Activated CD4-positive, alpha-beta T cell treated with anti-CD3 and anti-CD28 coated beads, Interleukin-2, amount 10 ng/mL, durations not matched to agents 7 days and 5 days (primary cell): ENCODE measurements at regions not wholly inside any gene's neighbourhood (a gene's known extent, or its start where the extent isn't known, plus 50 kb on each side); places are given as distances from the start of the nearest gene placed in this dataset.

Experiments
- CTCF ChIA-PET: fragments of 350-600 bp; sonication (Branson Sonifier 250); formaldehyde crosslinking; loops from one replicate; lab custom pipeline; 2021; ENCODE audit warnings: antibody characterized with exemption; lab: Charles Lee
- POLR2A ChIA-PET: fragments of 350-600 bp; sonication (Branson Sonifier 250); formaldehyde crosslinking; loops from one replicate; lab custom pipeline; 2021; ENCODE audit warnings: antibody characterized with exemption; lab: Charles Lee
- DNase-seq: peaks from one replicate; pipeline ENCODE4 v3.0.0-alpha.2; 2020
- H3K27ac Mint-ChIP-seq: one replicate; pipeline ENCODE4 v1.8.0; 2021; ENCODE audit warnings: mild to moderate bottlenecking, moderate library complexity, mixed read lengths
- H3K27me3 Mint-ChIP-seq: one replicate; pipeline ENCODE4 v1.8.0; 2021; ENCODE audit warnings: mixed read lengths
- H3K36me3 Mint-ChIP-seq: one replicate; pipeline ENCODE4 v1.8.0; 2021; ENCODE audit warnings: low read depth, mixed read lengths
- H3K4me1 Mint-ChIP-seq: one replicate; pipeline ENCODE4 v1.8.0; 2021; ENCODE audit warnings: mixed read lengths
- H3K4me3 Mint-ChIP-seq: one replicate; pipeline ENCODE4 v1.8.0; 2021; ENCODE audit warnings: mild to moderate bottlenecking, moderate library complexity, mixed read lengths
- H3K9me3 Mint-ChIP-seq: one replicate; pipeline ENCODE4 v1.8.0; 2021; ENCODE audit warnings: mixed read lengths

DNA sequence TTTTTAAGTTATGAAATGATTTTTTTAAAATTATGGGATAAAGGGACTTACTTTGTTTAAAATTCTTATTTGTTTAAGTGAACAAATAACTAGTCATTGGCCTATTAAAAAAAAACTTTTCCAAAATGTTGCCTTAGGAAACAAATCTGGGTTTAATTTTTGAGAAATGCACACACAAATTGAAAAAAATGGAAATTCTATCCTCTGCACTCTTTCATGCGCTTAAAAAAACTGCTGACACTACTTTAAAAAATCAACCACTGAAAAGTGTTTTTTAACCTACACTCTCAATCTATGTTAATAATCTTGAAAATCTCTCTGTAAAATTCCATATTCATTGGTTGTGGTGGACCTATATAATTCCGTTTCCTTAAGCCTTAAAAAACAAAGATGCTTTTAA is 163.4 kb upstream of the DAB2 start:
- H3K27me3 Mint-ChIP-seq, result peaks cover 22% of the 10 kb centered on the region
- no peaks in the 10 kb centered on the region for H3K9me3 Mint-ChIP-seq
- DNase-seq, result no peak
- no peak overlapping the region for H3K4me3 Mint-ChIP-seq
- H3K36me3 Mint-ChIP-seq, result no peaks in the 10 kb centered on the region
- no peak overlapping the region for H3K27ac Mint-ChIP-seq
- H3K4me1 Mint-ChIP-seq, result no peaks in the 10 kb centered on the region
- ChIA-PET POLR2A (no interaction called here), CTCF (interaction anchor here (0.6 kb wide), 1 partner anchor 1007 kb away, joined by 3 read pairs; no protein-coding TSS in a partner anchor)

DNA sequence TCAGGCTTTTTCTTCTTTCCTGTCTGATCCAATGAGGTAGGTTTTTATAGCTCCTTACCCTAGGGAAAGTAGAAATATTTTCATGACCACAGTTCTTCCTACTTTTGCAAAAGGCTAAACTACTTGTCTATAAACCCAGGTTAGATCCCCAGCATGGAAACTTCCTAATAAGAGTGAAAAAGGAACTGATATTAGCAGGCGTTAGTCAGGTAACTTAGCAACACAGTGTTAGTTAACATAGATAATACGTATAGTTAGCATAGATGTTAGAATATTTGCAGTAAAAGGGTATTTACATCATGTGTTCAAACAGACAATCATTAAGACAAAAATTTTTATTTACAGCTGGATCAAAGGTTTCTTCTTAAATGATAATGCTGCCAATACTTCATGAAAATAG is 162.9 kb upstream of the DAB2 start:
- no peak for DNase-seq
- no peaks in the 10 kb centered on the region for H3K4me1 Mint-ChIP-seq
- H3K36me3 Mint-ChIP-seq, result no peaks in the 10 kb centered on the region
- no peaks in the 10 kb centered on the region for H3K9me3 Mint-ChIP-seq
- H3K4me3 Mint-ChIP-seq, result no peak overlapping the region
- H3K27me3 Mint-ChIP-seq, result peaks cover 22% of the 10 kb centered on the region
- CTCF ChIA-PET, result interaction anchor here (0.6 kb wide), 2 partner anchors 8 to 1006 kb away, joined by 3 to 4 read pairs; no protein-coding TSS in a partner anchor
- POLR2A ChIA-PET, result no interaction called here
- H3K27ac Mint-ChIP-seq, result no peak overlapping the region

- POLR2A ChIA-PET, result no interaction called here
- peaks cover 2% of the 10 kb centered on the region for H3K4me1 Mint-ChIP-seq
These were observed 161.4 kb upstream of the DAB2 start for GRCh38 chr5:39586185-39586584.

DNA sequence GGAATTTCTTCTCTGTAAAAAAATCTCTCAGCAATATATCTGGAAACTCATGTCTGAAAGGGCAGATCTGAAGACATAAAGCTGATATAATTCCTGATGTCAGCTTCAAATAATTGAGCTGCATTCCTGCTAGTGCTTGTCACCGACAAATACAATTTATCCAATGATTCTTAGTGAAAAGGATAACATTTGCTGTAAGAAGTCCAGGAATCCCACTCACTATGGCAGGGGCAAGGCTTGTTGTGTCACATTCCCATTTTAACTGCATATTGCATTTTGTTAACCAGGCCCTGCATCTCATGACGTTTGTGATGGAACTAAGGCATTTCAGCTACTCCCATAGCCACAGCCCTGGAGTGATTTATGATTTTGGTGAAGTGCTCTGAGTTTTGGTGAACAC is 160.1 kb upstream of the DAB2 start:
- Mint-ChIP-seq H3K9me3 (no peaks in the 10 kb centered on the region), H3K27me3 (peaks cover 17% of the 10 kb centered on the region), H3K4me3 (no peak overlapping the region), H3K27ac (no peak overlapping the region), H3K4me1 (peaks cover 6% of the 10 kb centered on the region), H3K36me3 (no peaks in the 10 kb centered on the region)
- ChIA-PET CTCF (interaction anchor here (1.1 kb wide), 1 partner anchor 10 kb away, joined by 4 read pairs; no protein-coding TSS in a partner anchor), POLR2A (no interaction called here)
- no peak for DNase-seq

More at GRCh38 chr5:39586185-39586584, 161.4 kb upstream of the DAB2 start:
- Mint-ChIP-seq H3K27me3 (peaks cover 20% of the 10 kb centered on the region), H3K4me3 (no peak overlapping the region), H3K27ac (no peak overlapping the region), H3K36me3 (no peaks in the 10 kb centered on the region), H3K9me3 (no peaks in the 10 kb centered on the region)
- CTCF ChIA-PET, result no interaction called here
- DNase-seq, result no peak

DNA sequence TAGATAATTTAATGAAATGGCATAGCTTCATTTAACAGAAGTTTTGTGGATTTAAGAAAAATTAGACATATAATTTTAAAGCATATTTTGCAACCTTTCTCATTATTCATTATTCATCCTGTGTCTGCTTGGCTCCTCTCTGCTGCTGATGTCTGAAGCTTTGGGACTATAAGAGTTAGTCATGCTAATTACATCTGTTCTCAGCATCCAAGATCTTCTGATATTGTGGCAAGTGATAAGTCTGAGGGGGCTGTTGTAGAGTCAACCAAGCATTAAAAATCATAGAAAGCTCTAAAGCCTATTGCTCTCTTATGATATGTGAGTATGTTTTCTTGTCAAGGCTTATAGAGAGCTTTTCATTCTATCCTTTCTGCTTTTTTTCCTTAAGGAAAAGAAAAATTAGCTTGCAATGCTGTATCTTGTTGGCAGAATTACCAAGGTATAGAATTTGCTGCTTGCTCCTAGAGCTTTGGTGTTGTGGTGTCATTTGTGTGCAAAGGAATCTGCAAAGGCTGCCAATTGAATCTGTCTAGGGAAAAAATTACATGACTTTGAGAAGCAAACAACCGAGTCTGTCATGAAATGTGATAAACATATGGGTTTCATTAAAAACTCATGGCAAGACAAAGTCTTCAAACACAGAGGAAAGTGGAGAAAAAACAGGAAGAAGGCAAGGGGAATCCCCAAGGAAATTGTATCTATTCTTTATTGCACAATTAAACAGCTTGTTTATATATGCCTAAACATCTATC is 156.1 kb upstream of the DAB2 start:
- Mint-ChIP-seq H3K36me3 (no peaks in the 10 kb centered on the region), H3K27me3 (peaks cover 7% of the 10 kb centered on the region), H3K4me1 (peaks cover 6% of the 10 kb centered on the region), H3K9me3 (no peaks in the 10 kb centered on the region), H3K27ac (no peak overlapping the region), H3K4me3 (no peak overlapping the region)
- no peak for DNase-seq
- CTCF ChIA-PET, result interaction anchor here (0.6 to 1.0 kb wide), 2 partner anchors 9 to 503 kb away, joined by 3 read pairs; no protein-coding TSS in a partner anchor
- POLR2A ChIA-PET, result no interaction called here

DNA sequence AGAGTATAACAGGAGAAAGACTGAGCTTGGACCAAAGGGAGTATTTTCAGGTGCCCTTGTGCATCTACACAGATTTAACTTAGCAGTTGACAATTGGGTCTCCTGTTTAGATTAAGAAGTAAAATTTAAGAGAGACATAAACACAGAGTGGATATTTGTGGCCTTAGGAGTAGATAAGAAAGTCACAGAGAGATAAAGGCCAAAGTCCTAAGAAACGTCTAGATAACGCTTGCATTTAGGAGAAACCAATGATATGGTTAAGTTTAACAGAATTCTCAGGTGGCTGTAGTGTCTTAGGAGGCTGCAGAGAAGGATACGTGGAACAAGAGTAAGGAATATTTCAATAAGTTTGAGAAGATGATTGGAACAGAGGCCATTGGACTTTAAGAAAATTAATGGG is 155.0 kb upstream of the DAB2 start:
- ChIA-PET POLR2A (no interaction called here), CTCF (no interaction called here)
- Mint-ChIP-seq H3K4me3 (no peak overlapping the region), H3K36me3 (no peaks in the 10 kb centered on the region), H3K9me3 (no peaks in the 10 kb centered on the region), H3K27ac (no peak overlapping the region), H3K4me1 (peaks cover 6% of the 10 kb centered on the region), H3K27me3 (peaks cover 7% of the 10 kb centered on the region)
- no peak for DNase-seq

DNA sequence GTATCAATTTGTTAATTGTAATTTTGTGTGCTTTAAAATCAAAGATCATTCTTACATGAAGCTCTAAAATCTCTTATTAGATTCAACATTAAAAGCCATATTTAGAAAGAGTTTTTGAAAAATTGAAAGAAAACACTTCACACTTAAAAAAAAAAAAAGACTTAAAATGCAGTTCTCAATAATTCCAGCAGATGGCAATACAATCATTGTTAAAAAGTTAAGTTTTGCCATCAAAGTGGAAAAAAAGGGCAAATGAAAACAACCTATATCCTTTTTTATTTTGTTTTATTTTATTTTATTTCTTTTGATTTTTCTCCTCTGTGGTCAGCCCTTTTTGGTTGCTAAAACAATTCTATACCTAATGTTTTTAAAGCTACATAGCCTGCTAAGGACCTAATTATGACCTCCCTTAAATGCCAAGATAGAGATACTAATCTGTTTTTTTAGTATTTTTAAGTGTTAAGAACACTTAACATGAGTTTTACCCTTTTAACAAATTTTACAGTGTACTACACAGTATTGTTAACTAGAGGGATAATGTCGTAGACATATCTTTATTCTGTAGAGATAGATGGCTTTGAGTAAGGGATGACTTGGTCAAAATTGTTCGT is 154.2 kb upstream of the DAB2 start:
- DNase-seq, result no peak
- peaks cover 7% of the 10 kb centered on the region for H3K27me3 Mint-ChIP-seq
- no peaks in the 10 kb centered on the region for H3K9me3 Mint-ChIP-seq
- H3K36me3 Mint-ChIP-seq, result no peaks in the 10 kb centered on the region
- peaks cover 6% of the 10 kb centered on the region for H3K4me1 Mint-ChIP-seq
- H3K27ac Mint-ChIP-seq, result no peak overlapping the region
- ChIA-PET CTCF (interaction anchor here (0.7 kb wide), 1 partner anchor 22 kb away, joined by 5 read pairs; no protein-coding TSS in a partner anchor), POLR2A (no interaction called here)
- no peak overlapping the region for H3K4me3 Mint-ChIP-seq

GRCh38 chr5:39577529-39577928 is 152.7 kb upstream of the DAB2 start:
- no peak overlapping the region for H3K4me3 Mint-ChIP-seq
- H3K9me3 Mint-ChIP-seq, result no peaks in the 10 kb centered on the region
- H3K27me3 Mint-ChIP-seq, result peaks cover 7% of the 10 kb centered on the region
- POLR2A ChIA-PET, result no interaction called here
- CTCF ChIA-PET, result no interaction called here
- H3K4me1 Mint-ChIP-seq, result peaks cover 6% of the 10 kb centered on the region
- no peaks in the 10 kb centered on the region for H3K36me3 Mint-ChIP-seq
- DNase-seq, result no peak
- H3K27ac Mint-ChIP-seq, result no peak overlapping the region

DNA sequence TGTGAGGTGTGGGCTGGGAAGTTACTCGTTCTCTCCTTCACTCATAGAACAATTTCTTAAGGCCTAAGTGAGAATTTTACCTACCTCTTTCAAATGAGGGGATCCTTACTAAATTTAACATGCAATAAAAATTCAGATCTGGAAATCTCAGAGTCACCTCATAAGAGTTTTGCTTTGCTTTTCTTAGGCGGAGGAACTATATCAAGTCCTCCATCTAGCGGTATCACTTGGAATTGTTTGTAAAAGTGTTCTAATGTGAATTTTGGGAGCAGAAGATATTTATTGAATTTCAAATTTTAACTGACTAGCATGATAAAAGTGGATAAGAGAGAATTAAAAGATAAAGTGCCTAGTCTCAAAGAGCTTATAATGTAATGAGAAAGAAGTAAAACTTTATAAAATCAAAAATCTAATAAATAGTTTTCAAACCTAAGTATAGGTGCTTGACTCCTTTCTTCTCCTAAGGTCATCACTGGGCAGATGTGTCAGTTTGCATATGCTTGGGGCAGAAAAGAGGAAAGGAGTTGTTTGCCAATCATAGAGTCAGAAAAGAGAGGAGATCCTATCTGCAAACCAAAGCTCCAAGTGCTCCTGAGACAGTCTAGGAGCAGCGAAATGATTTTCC is 145.7 kb upstream of the DAB2 start:
- CTCF ChIA-PET, result no interaction called here
- POLR2A ChIA-PET, result no interaction called here
- H3K27ac Mint-ChIP-seq, result no peak overlapping the region
- no peaks in the 10 kb centered on the region for H3K9me3 Mint-ChIP-seq
- no peak for DNase-seq
- H3K4me1 Mint-ChIP-seq, result no peaks in the 10 kb centered on the region
- peaks cover 3% of the 10 kb centered on the region for H3K27me3 Mint-ChIP-seq
- no peak overlapping the region for H3K4me3 Mint-ChIP-seq
- H3K36me3 Mint-ChIP-seq, result no peaks in the 10 kb centered on the region

DNA sequence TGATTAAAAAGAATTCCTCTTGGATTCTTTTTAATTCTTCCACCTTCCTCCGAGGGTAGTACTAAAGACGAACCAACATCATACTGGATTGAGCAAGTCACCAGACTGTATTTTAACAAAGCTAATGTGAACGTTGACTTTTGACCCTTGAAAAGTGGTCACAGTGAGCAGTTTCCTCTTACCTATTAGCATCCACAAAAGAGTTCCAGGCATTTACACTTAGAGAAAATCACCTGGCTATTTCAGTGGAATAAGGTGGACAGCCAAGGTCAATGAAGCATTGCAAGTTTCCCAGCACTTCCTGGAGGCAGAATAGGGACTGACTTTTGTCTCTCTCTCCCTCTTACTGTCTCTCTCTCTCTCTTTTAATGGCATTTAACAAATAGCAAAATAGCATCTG is 145.1 kb upstream of the DAB2 start:
- H3K9me3 Mint-ChIP-seq, result no peaks in the 10 kb centered on the region
- DNase-seq, result no peak
- no peak overlapping the region for H3K27ac Mint-ChIP-seq
- no peaks in the 10 kb centered on the region for H3K36me3 Mint-ChIP-seq
- peaks cover 4% of the 10 kb centered on the region for H3K27me3 Mint-ChIP-seq
- H3K4me3 Mint-ChIP-seq, result no peak overlapping the region
- ChIA-PET POLR2A (no interaction called here), CTCF (no interaction called here)
- no peaks in the 10 kb centered on the region for H3K4me1 Mint-ChIP-seq

GRCh38 chr5:39566891-39567290 is 142.1 kb upstream of the DAB2 start:
- DNase-seq, result no peak
- ChIA-PET CTCF (no interaction called here), POLR2A (no interaction called here)
- Mint-ChIP-seq H3K4me1 (no peaks in the 10 kb centered on the region), H3K9me3 (no peaks in the 10 kb centered on the region), H3K4me3 (no peak overlapping the region), H3K27me3 (peaks cover 6% of the 10 kb centered on the region), H3K27ac (no peak overlapping the region), H3K36me3 (no peaks in the 10 kb centered on the region)

DNA sequence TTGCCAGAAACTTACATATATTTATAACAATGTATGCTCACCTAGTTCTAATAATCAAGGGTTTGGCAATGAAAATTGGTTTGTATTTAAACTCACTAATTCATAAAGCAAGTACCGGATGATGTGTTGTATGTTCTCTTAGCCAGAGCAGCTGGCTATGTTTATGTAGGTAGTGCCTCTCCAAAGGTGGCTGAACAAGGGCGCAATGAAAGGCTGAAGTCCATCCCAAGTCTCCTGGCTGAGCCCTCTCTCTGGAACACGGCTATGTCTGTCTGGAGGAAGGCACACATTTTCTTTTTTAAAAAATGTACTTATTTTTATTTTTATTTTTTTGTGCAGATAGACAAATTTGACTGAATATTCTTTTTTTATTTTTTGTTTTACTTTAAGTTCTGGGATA is 141.2 kb upstream of the DAB2 start:
- Mint-ChIP-seq H3K36me3 (no peaks in the 10 kb centered on the region), H3K4me3 (no peak overlapping the region), H3K27ac (no peak overlapping the region), H3K4me1 (no peaks in the 10 kb centered on the region), H3K27me3 (peaks cover 12% of the 10 kb centered on the region), H3K9me3 (no peaks in the 10 kb centered on the region)
- DNase-seq, result no peak
- POLR2A ChIA-PET, result no interaction called here
- CTCF ChIA-PET, result no interaction called here

- ChIA-PET CTCF (no interaction called here), POLR2A (no interaction called here)
- Mint-ChIP-seq H3K4me3 (no peak overlapping the region), H3K27ac (no peak overlapping the region), H3K9me3 (no peaks in the 10 kb centered on the region), H3K4me1 (no peaks in the 10 kb centered on the region), H3K27me3 (peaks cover 15% of the 10 kb centered on the region), H3K36me3 (no peaks in the 10 kb centered on the region)
- no peak for DNase-seq
These were observed 136.6 kb upstream of the DAB2 start for GRCh38 chr5:39561421-39561820.
